RWPE2 (cell line): ENCODE measurements at regions not wholly inside any gene's neighbourhood (a gene's known extent, or its start where the extent isn't known, plus 50 kb on each side); places are given as distances from the start of the nearest gene placed in this dataset.

ENCODE experiments used
- ATAC-seq: fragments of 200-7000 bp; cut with Tn5 transposase; 3 replicates; pipeline ENCODE4 v1.9.1; 2021; ENCODE audit warnings: low read depth
- DNase-seq: peaks from one replicate; pipeline ENCODE4 v3.0.0-alpha.2; 2020; ENCODE audit warnings: low spot score
- H3K27ac ChIP-seq: fragments of 450-650 bp; 2 replicates; pipeline ENCODE4 v1.5.1; 2017; ENCODE audit warnings: mild to moderate bottlenecking; ENCODE audit not compliant: poor library complexity, severe bottlenecking
- H3K27me3 ChIP-seq: fragments of 250-450 bp; sonication (Bioruptor Pico); 2 replicates; pipeline ENCODE4 v1.5.1; 2021; ENCODE audit warnings: mild to moderate bottlenecking, moderate library complexity; ENCODE audit not compliant: insufficient read depth, poor library complexity, severe bottlenecking
- H3K36me3 ChIP-seq: fragments of 250-450 bp; sonication (Bioruptor Pico); 2 replicates; pipeline ENCODE4 v1.5.1; 2020; ENCODE audit warnings: low read depth, mild to moderate bottlenecking, moderate library complexity
- H3K4me1 ChIP-seq: fragments of 250-450 bp; sonication (Bioruptor Pico); 2 replicates; pipeline ENCODE4 v1.5.1; 2021; ENCODE audit warnings: mild to moderate bottlenecking, moderate library complexity; ENCODE audit not compliant: insufficient read depth, poor library complexity, severe bottlenecking
- H3K4me3 ChIP-seq: fragments of 250-450 bp; sonication (Bioruptor Pico); 2 replicates; pipeline ENCODE4 v1.5.1; 2021; ENCODE audit warnings: mild to moderate bottlenecking, moderate library complexity; ENCODE audit not compliant: severe bottlenecking
- H3K9me3 ChIP-seq: fragments of 250-450 bp; sonication (Bioruptor Pico); 2 replicates; pipeline ENCODE4 v1.5.1; 2021; ENCODE audit warnings: mild to moderate bottlenecking, moderate library complexity; ENCODE audit not compliant: severe bottlenecking
- CTCF ChIP-seq: fragments of 450-650 bp; IDR thresholded peaks from one replicate; pipeline ENCODE4 v1.5.1; 2017; ENCODE audit warnings: mild to moderate bottlenecking, moderate library complexity; ENCODE audit not compliant: poor library complexity, severe bottlenecking

GRCh38 chr2:126797622-126798275 is 100.9 kb upstream of the TEX51 start:
- Histone ChIP-seq H3K36me3 (no peaks in the 10 kb centered on the region), H3K27me3 (peaks cover 29% of the 10 kb centered on the region), H3K27ac (no peak overlapping the region), H3K9me3 (no peaks in the 10 kb centered on the region), H3K4me1 (no peaks in the 10 kb centered on the region), H3K4me3 (no peak overlapping the region)
- no peak for ATAC-seq
- no peak for TF ChIP-seq CTCF
- DNase-seq = no peak

GRCh38 chr2:126798276-126799140 is 100.2 kb upstream of the TEX51 start:
- H3K27me3 ChIP-seq = peaks cover 29% of the 10 kb centered on the region
- no peak overlapping the region for H3K4me3 ChIP-seq
- H3K27ac ChIP-seq = no peak overlapping the region
- DNase-seq (no peak), ATAC-seq (no peak)
- H3K36me3 ChIP-seq = no peaks in the 10 kb centered on the region
- H3K4me1 ChIP-seq = no peaks in the 10 kb centered on the region
- TF ChIP-seq CTCF = no peak
- H3K9me3 ChIP-seq = no peaks in the 10 kb centered on the region

- Histone ChIP-seq H3K36me3 (no peaks in the 10 kb centered on the region), H3K9me3 (no peaks in the 10 kb centered on the region), H3K4me1 (no peaks in the 10 kb centered on the region), H3K27ac (no peak overlapping the region), H3K27me3 (peaks cover 25% of the 10 kb centered on the region), H3K4me3 (no peak overlapping the region)
- TF ChIP-seq CTCF = no peak
- DNase-seq = no peak
- no peak for ATAC-seq
Observed at GRCh38 chr2:126799301-126799700, 99.4 kb upstream of the TEX51 start.

GRCh38 chr2:126801473-126801872 is 97.2 kb upstream of the TEX51 start:
- DNase-seq (no peak), ATAC-seq (no peak)
- TF ChIP-seq CTCF = no peak
- H3K36me3 ChIP-seq = no peaks in the 10 kb centered on the region
- H3K27ac ChIP-seq = no peak overlapping the region
- H3K4me3 ChIP-seq = no peak overlapping the region
- no peaks in the 10 kb centered on the region for H3K4me1 ChIP-seq
- no peaks in the 10 kb centered on the region for H3K9me3 ChIP-seq
- H3K27me3 ChIP-seq = peaks cover 8% of the 10 kb centered on the region
